ENCODE measurements at regions not wholly inside any gene's neighbourhood (a gene's known extent, or its start where the extent isn't known, plus 50 kb on each side); places are given as distances from the start of the nearest gene placed in this dataset.

GRCh38 chr1:87565861-87566260 is 237.2 kb downstream of the LMO4 start (continued):
- TF ChIP-seq ZBTB40 (IDR thresholded peaks at IDR 0.05; ENCODE audit: borderline replicate concordance) (no peak), ZNF217 (IDR thresholded peaks at IDR 0.05) (no peak), EED (IDR thresholded peaks at IDR 0.05; ENCODE audit: low read depth) (no peak), ZBTB33 (IDR thresholded peaks at IDR 0.05) (no peak), ZSCAN29 (IDR thresholded peaks at IDR 0.05) (no peak), SREBF2 (IDR thresholded peaks at IDR 0.05; ENCODE audit: low read length) (no peak), ZBTB11 (CRISPR knock-in tag; IDR thresholded peaks at IDR 0.05) (no peak), ZBED1 (IDR thresholded peaks at IDR 0.05; ENCODE audit: borderline replicate concordance) (no peak), MEF2A (IDR thresholded peaks at IDR 0.05; ENCODE audit: insufficient read depth, low read depth, low read length) (no peak), CEBPZ (IDR thresholded peaks at IDR 0.05; ENCODE audit: low read depth, low read length) (no peak), SREBF1 (IDR thresholded peaks at IDR 0.05; ENCODE audit: low read length) (no peak), STAT1 (conservative IDR thresholded peaks at IDR 0.05) (no peak)

Measured in GM12878 (cell line).